ENCODE measurements at regions not wholly inside any gene's neighbourhood (a gene's known extent, or its start where the extent isn't known, plus 50 kb on each side); places are given as distances from the start of the nearest gene placed in this dataset.

DNA sequence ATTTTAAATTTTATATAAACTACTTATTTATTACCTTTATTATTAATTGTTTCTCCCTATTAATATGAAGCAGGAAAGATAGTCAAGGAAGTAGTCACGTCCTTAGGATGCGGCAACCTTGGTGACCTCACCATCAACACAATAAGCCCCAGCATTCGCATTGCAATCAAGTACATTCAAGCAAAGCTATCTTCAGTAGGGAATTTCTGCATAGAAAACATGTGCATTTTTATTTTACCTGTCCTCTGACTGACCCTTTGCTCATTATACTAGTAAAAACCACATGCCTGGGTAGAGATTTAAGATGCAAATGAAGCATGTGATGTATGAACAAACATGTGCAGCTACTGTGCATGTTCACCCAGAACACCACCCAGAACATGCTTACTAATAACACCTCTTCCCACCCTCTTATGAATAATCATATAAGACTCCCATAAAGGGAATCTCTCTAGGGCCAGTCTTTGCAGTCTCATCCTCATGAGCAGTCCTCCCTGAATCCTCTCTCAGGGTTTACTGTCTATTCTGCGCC lies 869.6 kb downstream of the TAF11L14 start:
- TF ChIP-seq EZH2 (IDR thresholded peaks at IDR 0.05; ENCODE audit: low read length, missing control alignments) (no peak), CTCF (conservative IDR thresholded peaks at IDR 0.05 in 1 of 2, IDR thresholded peaks at IDR 0.05 in 1 of 2; ENCODE audit: low read depth in 1 of 2, low read length in 2 of 2) (no peak)
- no peaks in the 10 kb centered on the region for H3K9me3 ChIP-seq (ENCODE audit: control insufficient read depth, insufficient read depth, low read depth, low read length)

GRCh38 chr5:18507114-18507513 lies 872.9 kb downstream of the TAF11L14 start:
- Histone ChIP-seq H3K4me1 (ENCODE audit: control insufficient read depth, extremely low read depth, insufficient read depth, low read length) (no peaks in the 10 kb centered on the region), H3K79me2 (ENCODE audit: control insufficient read depth, insufficient read depth, low read length) (no peaks in the 10 kb centered on the region), H3K9me3 (ENCODE audit: control insufficient read depth, insufficient read depth, low read depth, low read length) (no peaks in the 10 kb centered on the region), H3K4me2 (ENCODE audit: extremely low read depth, insufficient read depth, low read length) (no peak overlapping the region), H3K9ac (ENCODE audit: insufficient read depth, low read length) (no peak overlapping the region), H3K27me3 (ENCODE audit: control insufficient read depth, insufficient read depth, low read length) (no peaks in the 10 kb centered on the region), H3K4me3 (replicated peaks in 1 of 4; ENCODE audit: control extremely low read depth in 1 of 4, insufficient read depth in 1 of 4, low read depth in 3 of 4, low read length in 4 of 4) (no peak overlapping the region), H3K27ac (ENCODE audit: insufficient read depth, low read length) (no peak overlapping the region), H4K20me1 (ENCODE audit: control insufficient read depth, extremely low read depth, insufficient read depth, low read length) (no peaks in the 10 kb centered on the region), H3K36me3 (ENCODE audit: control insufficient read depth, insufficient read depth, low read length) (no peaks in the 10 kb centered on the region), H2AFZ (ENCODE audit: low read length) (no peak overlapping the region)
- DNase-seq (ENCODE audit: low read depth in 2 of 2) = no peak
- TF ChIP-seq CTCF (conservative IDR thresholded peaks at IDR 0.05 in 1 of 2, IDR thresholded peaks at IDR 0.05 in 1 of 2; ENCODE audit: low read depth in 1 of 2, low read length in 2 of 2) (no peak), EZH2 (IDR thresholded peaks at IDR 0.05; ENCODE audit: low read length, missing control alignments) (no peak)

More for the DNA sequence above, 869.6 kb downstream of the TAF11L14 start:
- no peak for DNase-seq (ENCODE audit: low read depth in 2 of 2)
- no peak overlapping the region for H3K4me3 ChIP-seq (replicated peaks in 1 of 4; ENCODE audit: control extremely low read depth in 1 of 4, insufficient read depth in 1 of 4, low read depth in 3 of 4, low read length in 4 of 4)
- H4K20me1 ChIP-seq (ENCODE audit: control insufficient read depth, extremely low read depth, insufficient read depth, low read length) = no peaks in the 10 kb centered on the region
- no peak overlapping the region for H3K4me2 ChIP-seq (ENCODE audit: extremely low read depth, insufficient read depth, low read length)
- H3K27ac ChIP-seq (ENCODE audit: insufficient read depth, low read length) = no peak overlapping the region
- H3K36me3 ChIP-seq (ENCODE audit: control insufficient read depth, insufficient read depth, low read length) = no peaks in the 10 kb centered on the region
- no peak overlapping the region for H3K9ac ChIP-seq (ENCODE audit: insufficient read depth, low read length)
- no peaks in the 10 kb centered on the region for H3K4me1 ChIP-seq (ENCODE audit: control insufficient read depth, extremely low read depth, insufficient read depth, low read length)
- H3K79me2 ChIP-seq (ENCODE audit: control insufficient read depth, insufficient read depth, low read length) = no peaks in the 10 kb centered on the region
- H3K27me3 ChIP-seq (ENCODE audit: control insufficient read depth, insufficient read depth, low read length) = no peaks in the 10 kb centered on the region
- no peak overlapping the region for H2AFZ ChIP-seq (ENCODE audit: low read length)

GRCh38 chr5:18517641-18518380 lies 883.6 kb downstream of the TAF11L14 start:
- H3K4me1 ChIP-seq (ENCODE audit: control insufficient read depth, extremely low read depth, insufficient read depth, low read length) = no peaks in the 10 kb centered on the region
- no peaks in the 10 kb centered on the region for H4K20me1 ChIP-seq (ENCODE audit: control insufficient read depth, extremely low read depth, insufficient read depth, low read length)
- no peak overlapping the region for H2AFZ ChIP-seq (ENCODE audit: low read length)
- no peak overlapping the region for H3K4me2 ChIP-seq (ENCODE audit: extremely low read depth, insufficient read depth, low read length)
- no peaks in the 10 kb centered on the region for H3K79me2 ChIP-seq (ENCODE audit: control insufficient read depth, insufficient read depth, low read length)
- no peaks in the 10 kb centered on the region for H3K27me3 ChIP-seq (ENCODE audit: control insufficient read depth, insufficient read depth, low read length)
- no peak overlapping the region for H3K27ac ChIP-seq (ENCODE audit: insufficient read depth, low read length)
- no peaks in the 10 kb centered on the region for H3K36me3 ChIP-seq (ENCODE audit: control insufficient read depth, insufficient read depth, low read length)
- no peak overlapping the region for H3K9ac ChIP-seq (ENCODE audit: insufficient read depth, low read length)
- H3K4me3 ChIP-seq (replicated peaks in 1 of 4; ENCODE audit: control extremely low read depth in 1 of 4, insufficient read depth in 1 of 4, low read depth in 3 of 4, low read length in 4 of 4) = no peak overlapping the region
- TF ChIP-seq EZH2 (IDR thresholded peaks at IDR 0.05; ENCODE audit: low read length, missing control alignments) = no peak
- TF ChIP-seq CTCF (conservative IDR thresholded peaks at IDR 0.05 in 1 of 2, IDR thresholded peaks at IDR 0.05 in 1 of 2; ENCODE audit: low read depth in 1 of 2, low read length in 2 of 2) = no peak
- H3K9me3 ChIP-seq (ENCODE audit: control insufficient read depth, insufficient read depth, low read depth, low read length) = no peaks in the 10 kb centered on the region
- DNase-seq (ENCODE audit: low read depth in 2 of 2) = no peak
